ENCODE measurements at regions not wholly inside any gene's neighbourhood (a gene's known extent, or its start where the extent isn't known, plus 50 kb on each side); places are given as distances from the start of the nearest gene placed in this dataset.

DNA sequence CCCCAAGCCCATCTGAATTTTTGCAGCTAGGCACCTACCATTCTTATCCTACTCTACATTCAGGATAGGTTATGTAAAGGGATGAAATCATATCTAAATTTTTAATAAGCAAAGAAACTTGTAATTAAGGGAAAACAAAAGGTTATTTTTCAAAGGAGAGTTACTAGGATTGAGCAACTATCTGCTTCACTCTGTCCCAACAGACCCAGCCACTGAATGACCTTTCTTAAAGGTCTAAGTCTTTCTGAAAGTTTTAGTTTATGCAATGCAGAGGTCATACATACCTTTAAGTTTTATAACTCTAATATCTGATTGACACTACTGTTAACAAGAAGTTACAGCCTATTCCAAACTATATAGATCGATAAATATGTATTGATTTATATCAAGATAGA lies 209.2 kb upstream of the CTNNB1 start:
- no peaks in the 10 kb centered on the region for H3K36me3 ChIP-seq (ENCODE audit: control insufficient read depth, insufficient read depth, low read length)
- no peak overlapping the region for H3K9ac ChIP-seq (ENCODE audit: insufficient read depth in 1 of 2, low read depth in 2 of 2, low read length in 2 of 2)
- H3K27me3 ChIP-seq (ENCODE audit: control insufficient read depth in 2 of 2, insufficient read depth in 2 of 2, low read length in 2 of 2) = no peaks in the 10 kb centered on the region
- FAIRE-seq = no peak
- no peaks in the 10 kb centered on the region for H3K79me2 ChIP-seq (ENCODE audit: control insufficient read depth, insufficient read depth, low read length)
- no peaks in the 10 kb centered on the region for H3K4me1 ChIP-seq (replicated peaks in 1 of 2; ENCODE audit: control insufficient read depth in 2 of 2, insufficient read depth in 2 of 2, low read length in 2 of 2)
- intact Hi-C loops (cut with micrococcal nuclease) (no loop called here), in situ Hi-C loops (cut with MboI) (no loop called here)
- no peak for ATAC-seq
- H2AFZ ChIP-seq (ENCODE audit: low read depth, low read length) = no peak overlapping the region
- H3K27ac ChIP-seq (ENCODE audit: extremely low read depth, low read depth, low read length) = no peak overlapping the region
- WGBS (ENCODE audit: insufficient coverage, low coverage, missing lambda C conversion rate) = 0% methylated on average over 1 of the region's 1 CpG
- H4K20me1 ChIP-seq (replicated peaks; ENCODE audit: control insufficient read depth, insufficient read depth, low read length) = no peaks in the 10 kb centered on the region
- ChIA-PET POLR2A (no interaction called here), CTCF (ENCODE audit: low intra/inter-chr PET ratio) (no interaction called here)
- no peaks in the 10 kb centered on the region for H3K9me1 ChIP-seq (ENCODE audit: control insufficient read depth, insufficient read depth, low read length)
- H3K4me3 ChIP-seq = no peak overlapping the region
- no peaks in the 10 kb centered on the region for H3K9me3 ChIP-seq (replicated peaks; ENCODE audit: control insufficient read depth, insufficient read depth, low read depth, low read length)
- no TSS peak for BruUV-seq (replicated peaks)
- no peak overlapping the region for H3K4me2 ChIP-seq (ENCODE audit: insufficient read depth, low read length)
- no peak for DNase-seq (ENCODE audit: extremely low read depth in 1 of 4, low spot score in 3 of 4)
- TF ChIP-seq, protein P1, sequence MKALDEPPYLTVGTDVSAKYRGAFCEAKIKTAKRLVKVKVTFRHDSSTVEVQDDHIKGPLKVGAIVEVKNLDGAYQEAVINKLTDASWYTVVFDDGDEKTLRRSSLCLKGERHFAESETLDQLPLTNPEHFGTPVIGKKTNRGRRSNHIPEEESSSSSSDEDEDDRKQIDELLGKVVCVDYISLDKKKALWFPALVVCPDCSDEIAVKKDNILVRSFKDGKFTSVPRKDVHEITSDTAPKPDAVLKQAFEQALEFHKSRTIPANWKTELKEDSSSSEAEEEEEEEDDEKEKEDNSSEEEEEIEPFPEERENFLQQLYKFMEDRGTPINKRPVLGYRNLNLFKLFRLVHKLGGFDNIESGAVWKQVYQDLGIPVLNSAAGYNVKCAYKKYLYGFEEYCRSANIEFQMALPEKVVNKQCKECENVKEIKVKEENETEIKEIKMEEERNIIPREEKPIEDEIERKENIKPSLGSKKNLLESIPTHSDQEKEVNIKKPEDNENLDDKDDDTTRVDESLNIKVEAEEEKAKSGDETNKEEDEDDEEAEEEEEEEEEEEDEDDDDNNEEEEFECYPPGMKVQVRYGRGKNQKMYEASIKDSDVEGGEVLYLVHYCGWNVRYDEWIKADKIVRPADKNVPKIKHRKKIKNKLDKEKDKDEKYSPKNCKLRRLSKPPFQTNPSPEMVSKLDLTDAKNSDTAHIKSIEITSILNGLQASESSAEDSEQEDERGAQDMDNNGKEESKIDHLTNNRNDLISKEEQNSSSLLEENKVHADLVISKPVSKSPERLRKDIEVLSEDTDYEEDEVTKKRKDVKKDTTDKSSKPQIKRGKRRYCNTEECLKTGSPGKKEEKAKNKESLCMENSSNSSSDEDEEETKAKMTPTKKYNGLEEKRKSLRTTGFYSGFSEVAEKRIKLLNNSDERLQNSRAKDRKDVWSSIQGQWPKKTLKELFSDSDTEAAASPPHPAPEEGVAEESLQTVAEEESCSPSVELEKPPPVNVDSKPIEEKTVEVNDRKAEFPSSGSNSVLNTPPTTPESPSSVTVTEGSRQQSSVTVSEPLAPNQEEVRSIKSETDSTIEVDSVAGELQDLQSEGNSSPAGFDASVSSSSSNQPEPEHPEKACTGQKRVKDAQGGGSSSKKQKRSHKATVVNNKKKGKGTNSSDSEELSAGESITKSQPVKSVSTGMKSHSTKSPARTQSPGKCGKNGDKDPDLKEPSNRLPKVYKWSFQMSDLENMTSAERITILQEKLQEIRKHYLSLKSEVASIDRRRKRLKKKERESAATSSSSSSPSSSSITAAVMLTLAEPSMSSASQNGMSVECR (CRISPR knock-in tag; IDR thresholded peaks at IDR 0.05) = no peak
- no peak for TF ChIP-seq NR2C1 (IDR thresholded peaks at IDR 0.05)
- TF ChIP-seq NR2C1 (tag; IDR thresholded peaks at IDR 0.05) = no peak
- TF ChIP-seq PTRF (tag; IDR thresholded peaks at IDR 0.05) = no peak
- TF ChIP-seq, protein P2, sequence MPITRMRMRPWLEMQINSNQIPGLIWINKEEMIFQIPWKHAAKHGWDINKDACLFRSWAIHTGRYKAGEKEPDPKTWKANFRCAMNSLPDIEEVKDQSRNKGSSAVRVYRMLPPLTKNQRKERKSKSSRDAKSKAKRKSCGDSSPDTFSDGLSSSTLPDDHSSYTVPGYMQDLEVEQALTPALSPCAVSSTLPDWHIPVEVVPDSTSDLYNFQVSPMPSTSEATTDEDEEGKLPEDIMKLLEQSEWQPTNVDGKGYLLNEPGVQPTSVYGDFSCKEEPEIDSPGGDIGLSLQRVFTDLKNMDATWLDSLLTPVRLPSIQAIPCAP (CRISPR knock-in tag; IDR thresholded peaks at IDR 0.05; ENCODE audit: borderline replicate concordance) = no peak
- TF ChIP-seq HMG20A (CRISPR knock-in tag; conservative IDR thresholded peaks at IDR 0.05) = no peak
- TF ChIP-seq ATF1 (CRISPR knock-in tag; IDR thresholded peaks at IDR 0.05) = no peak
- no peak for TF ChIP-seq ATF1 (tag; IDR thresholded peaks at IDR 0.05)
- TF ChIP-seq NR3C1 (CRISPR knock-in tag; IDR thresholded peaks at IDR 0.05) = no peak
- TF ChIP-seq STAG1 (CRISPR knock-in tag; IDR thresholded peaks at IDR 0.05; ENCODE audit: borderline replicate concordance) = no peak
- TF ChIP-seq, protein P3, sequence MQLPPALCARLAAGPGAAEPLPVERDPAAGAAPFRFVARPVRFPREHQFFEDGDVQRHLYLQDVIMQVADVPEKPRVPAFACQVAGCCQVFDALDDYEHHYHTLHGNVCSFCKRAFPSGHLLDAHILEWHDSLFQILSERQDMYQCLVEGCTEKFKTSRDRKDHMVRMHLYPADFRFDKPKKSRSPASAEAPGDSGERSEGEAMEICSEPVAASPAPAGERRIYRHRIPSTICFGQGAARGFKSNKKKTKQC (CRISPR knock-in tag; IDR thresholded peaks at IDR 0.05) = no peak
- TF ChIP-seq SMARCC2 (IDR thresholded peaks at IDR 0.05; ENCODE audit: low read depth) = no peak
- TF ChIP-seq, protein P4, sequence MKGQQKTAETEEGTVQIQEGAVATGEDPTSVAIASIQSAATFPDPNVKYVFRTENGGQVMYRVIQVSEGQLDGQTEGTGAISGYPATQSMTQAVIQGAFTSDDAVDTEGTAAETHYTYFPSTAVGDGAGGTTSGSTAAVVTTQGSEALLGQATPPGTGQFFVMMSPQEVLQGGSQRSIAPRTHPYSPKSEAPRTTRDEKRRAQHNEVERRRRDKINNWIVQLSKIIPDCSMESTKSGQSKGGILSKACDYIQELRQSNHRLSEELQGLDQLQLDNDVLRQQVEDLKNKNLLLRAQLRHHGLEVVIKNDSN (CRISPR knock-in tag; IDR thresholded peaks at IDR 0.05) = no peak
- TF ChIP-seq, protein P5, sequence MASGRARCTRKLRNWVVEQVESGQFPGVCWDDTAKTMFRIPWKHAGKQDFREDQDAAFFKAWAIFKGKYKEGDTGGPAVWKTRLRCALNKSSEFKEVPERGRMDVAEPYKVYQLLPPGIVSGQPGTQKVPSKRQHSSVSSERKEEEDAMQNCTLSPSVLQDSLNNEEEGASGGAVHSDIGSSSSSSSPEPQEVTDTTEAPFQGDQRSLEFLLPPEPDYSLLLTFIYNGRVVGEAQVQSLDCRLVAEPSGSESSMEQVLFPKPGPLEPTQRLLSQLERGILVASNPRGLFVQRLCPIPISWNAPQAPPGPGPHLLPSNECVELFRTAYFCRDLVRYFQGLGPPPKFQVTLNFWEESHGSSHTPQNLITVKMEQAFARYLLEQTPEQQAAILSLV (tag; IDR thresholded peaks at IDR 0.05) = no peak
- TF ChIP-seq, protein P6, sequence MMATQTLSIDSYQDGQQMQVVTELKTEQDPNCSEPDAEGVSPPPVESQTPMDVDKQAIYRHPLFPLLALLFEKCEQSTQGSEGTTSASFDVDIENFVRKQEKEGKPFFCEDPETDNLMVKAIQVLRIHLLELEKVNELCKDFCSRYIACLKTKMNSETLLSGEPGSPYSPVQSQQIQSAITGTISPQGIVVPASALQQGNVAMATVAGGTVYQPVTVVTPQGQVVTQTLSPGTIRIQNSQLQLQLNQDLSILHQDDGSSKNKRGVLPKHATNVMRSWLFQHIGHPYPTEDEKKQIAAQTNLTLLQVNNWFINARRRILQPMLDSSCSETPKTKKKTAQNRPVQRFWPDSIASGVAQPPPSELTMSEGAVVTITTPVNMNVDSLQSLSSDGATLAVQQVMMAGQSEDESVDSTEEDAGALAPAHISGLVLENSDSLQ (IDR thresholded peaks at IDR 0.05) = no peak
- no peak for TF ChIP-seq ZKSCAN8 (CRISPR knock-in tag; IDR thresholded peaks at IDR 0.05)
- no peak for TF ChIP-seq ZNF212 (CRISPR knock-in tag; IDR thresholded peaks at IDR 0.05)
